ENCODE measurements at regions not wholly inside any gene's neighbourhood (a gene's known extent, or its start where the extent isn't known, plus 50 kb on each side); places are given as distances from the start of the nearest gene placed in this dataset.

DNA sequence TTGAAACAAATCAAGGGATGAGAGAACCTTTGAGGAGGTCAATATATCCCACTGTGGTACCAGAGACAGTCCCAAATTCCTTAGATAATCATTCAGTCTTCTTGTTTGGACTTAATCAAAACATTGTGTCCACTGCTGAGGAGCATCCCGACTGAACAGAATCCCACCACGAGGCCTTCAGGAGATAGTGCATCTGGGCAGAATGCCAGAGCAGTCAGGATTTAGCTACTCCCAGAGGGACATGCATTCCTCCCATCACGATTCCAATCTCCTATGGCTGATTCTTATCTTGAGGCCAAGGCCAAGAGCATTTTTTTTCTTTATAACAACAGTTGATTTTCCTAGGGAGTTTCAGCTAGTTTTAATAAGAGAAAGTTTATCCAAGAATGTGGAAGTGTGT is 87.4 kb upstream of the COX10 start:
- TF ChIP-seq CTCF (IDR thresholded peaks at IDR 0.05), result no peak
- TF ChIP-seq POLR2A (IDR thresholded peaks at IDR 0.05), result no peak
